Liver (tissue), 8 donors: ENCODE measurements at regions not wholly inside any gene's neighbourhood (a gene's known extent, or its start where the extent isn't known, plus 50 kb on each side); places are given as distances from the start of the nearest gene placed in this dataset.
A peak's percentile ranks its signal among the peaks of the same experiment; 100 is the strongest.

Experiments
- DNase-seq: peaks from one replicate; pipeline ENCODE4 v3.0.0-alpha.2; 2017; ENCODE audit warnings: low spot score
- H3K27ac ChIP-seq, 2 donors: one replicate each; pipeline ENCODE4 v1.7.0; 2013; ENCODE audit warnings: inconsistent platforms in 2 of 2, low read length in 2 of 2, control low read depth in 1 of 2, low read depth in 1 of 2, mild to moderate bottlenecking in 1 of 2
- H3K27me3 ChIP-seq, 4 donors: one replicate each; pipeline versions ENCODE4 v1.6.1 to v1.7.0; 2013; ENCODE audit warnings: low read length in 3 of 4, inconsistent platforms in 1 of 4, mild to moderate bottlenecking in 1 of 4, moderate library complexity in 1 of 4; ENCODE audit not compliant: control insufficient read depth in 4 of 4, insufficient read depth in 4 of 4
- H3K36me3 ChIP-seq, 4 donors: one replicate each; pipeline versions ENCODE4 v1.6.1 to v1.7.0; 2013; ENCODE audit warnings: low read length in 3 of 4, mild to moderate bottlenecking in 3 of 4, low read depth in 1 of 4, moderate library complexity in 1 of 4; ENCODE audit not compliant: control insufficient read depth in 4 of 4, insufficient read depth in 3 of 4
- H3K4me1 ChIP-seq, 4 donors: one replicate each; pipeline versions ENCODE4 v1.6.1 to v1.7.0; 2013; ENCODE audit warnings: low read length in 3 of 4, mild to moderate bottlenecking in 3 of 4, moderate library complexity in 1 of 4; ENCODE audit not compliant: control insufficient read depth in 4 of 4, insufficient read depth in 4 of 4
- H3K4me3 ChIP-seq, 3 donors: one replicate each; pipeline versions ENCODE4 v1.6.1 to v1.7.0; 2013; ENCODE audit warnings: low read length in 3 of 3, control low read depth in 1 of 3, low read depth in 1 of 3, mild to moderate bottlenecking in 1 of 3
- H3K9ac ChIP-seq, 2 donors: one replicate each; pipeline ENCODE4 v1.7.0; 2013; ENCODE audit warnings: low read length in 2 of 2, mild to moderate bottlenecking in 2 of 2, moderate library complexity in 2 of 2, control low read depth in 1 of 2, low read depth in 1 of 2
- H3K9me3 ChIP-seq, 4 donors: one replicate each; pipeline versions ENCODE4 v1.6.1 to v1.7.0; 2013; ENCODE audit warnings: low read length in 3 of 4; ENCODE audit not compliant: control insufficient read depth in 4 of 4
- ATF3 ChIP-seq: IDR thresholded peaks from 2 replicates; pipeline ENCODE4 v1.6.1; 2016; ENCODE audit warnings: antibody characterized with exemption
- CTCF ChIP-seq: fragments of 150-350 bp; IDR thresholded peaks from 2 replicates; pipeline ENCODE4 v1.5.1; 2017; ENCODE audit warnings: improper control_type of control experiment, low read depth, low read length; ENCODE audit not compliant: missing input control
- EGR1 ChIP-seq, 2 donors: IDR thresholded peaks; 2 replicates each; pipeline ENCODE4 v1.6.1; 2016 to 2018; ENCODE audit warnings: antibody characterized with exemption in 2 of 2, low read depth in 2 of 2
- FOXA1 ChIP-seq: IDR thresholded peaks from 2 replicates; pipeline ENCODE4 v1.6.1; 2016; ENCODE audit warnings: antibody characterized with exemption
- FOXA2 ChIP-seq: IDR thresholded peaks from 2 replicates; pipeline ENCODE4 v1.6.1; 2016; ENCODE audit warnings: antibody characterized with exemption
- GABPA ChIP-seq, 2 donors: IDR thresholded peaks in 1 of 2; conservative IDR thresholded peaks in 1 of 2; 2 replicates each; pipeline ENCODE4 v1.6.1; 2016; ENCODE audit warnings: antibody characterized with exemption in 2 of 2, mild to moderate bottlenecking in 1 of 2, moderate library complexity in 1 of 2
- HNF4A ChIP-seq, 2 donors: conservative IDR thresholded peaks; 2 replicates each; pipeline ENCODE4 v1.6.1; 2016; ENCODE audit warnings: antibody characterized with exemption in 2 of 2, mild to moderate bottlenecking in 2 of 2
- HNF4G ChIP-seq: IDR thresholded peaks from 2 replicates; pipeline ENCODE4 v1.6.1; 2016; ENCODE audit warnings: antibody characterized with exemption
- JUND ChIP-seq, 2 donors: IDR thresholded peaks; 2 replicates each; pipeline ENCODE4 v1.6.1; 2016; ENCODE audit warnings: antibody characterized with exemption in 2 of 2
- MAX ChIP-seq: IDR thresholded peaks from 2 replicates; pipeline ENCODE4 v1.6.1; 2016; ENCODE audit warnings: antibody characterized with exemption
- NR2F2 ChIP-seq: IDR thresholded peaks from 2 replicates; pipeline ENCODE4 v1.6.1; 2016; ENCODE audit warnings: antibody characterized with exemption
- RAD21 ChIP-seq, 2 donors: IDR thresholded peaks; 2 replicates each; pipeline ENCODE4 v1.6.1; 2016; ENCODE audit warnings: antibody characterized with exemption in 2 of 2, mild to moderate bottlenecking in 2 of 2
- REST ChIP-seq: IDR thresholded peaks from 2 replicates; pipeline ENCODE4 v1.6.1; 2016; ENCODE audit warnings: antibody characterized with exemption, mild to moderate bottlenecking
- RXRA ChIP-seq, 2 donors: IDR thresholded peaks; 2 replicates each; pipeline ENCODE4 v1.6.1; 2017 to 2018; ENCODE audit warnings: antibody characterized with exemption in 2 of 2, mild to moderate bottlenecking in 1 of 2
- SP1 ChIP-seq: IDR thresholded peaks from 2 replicates; pipeline ENCODE4 v1.6.1; 2018; ENCODE audit warnings: antibody characterized with exemption, mild to moderate bottlenecking
- TAF1 ChIP-seq: conservative IDR thresholded peaks from 2 replicates; pipeline ENCODE4 v1.6.1; 2016; ENCODE audit warnings: antibody characterized with exemption, mild to moderate bottlenecking
- YY1 ChIP-seq: IDR thresholded peaks from 2 replicates; pipeline ENCODE4 v1.6.1; 2016; ENCODE audit warnings: antibody characterized with exemption, mild to moderate bottlenecking
- ZBTB33 ChIP-seq: IDR thresholded peaks from 2 replicates; pipeline ENCODE4 v1.6.1; 2016; ENCODE audit warnings: antibody characterized with exemption
- WGBS: extraction: QIAGEN DNeasy Blood & Tissue Kit; methylation state at CpG from one replicate; pipeline ENCODE4 v1.1.7; 2013; 5-methylcytosine and 5-hydroxymethylcytosine counted together
- donor health status: healthy.
- donor health status: healthy.
- donor health status: healthy.
- donor health status: healthy.
- donor health status: healthy.

- no peaks in the 10 kb centered on the region for H3K27me3 ChIP-seq
- H3K4me3 ChIP-seq: no peak overlapping the region
- H3K9ac ChIP-seq: peak overlapping the region in 1 of 2 donors; percentile 36
- peak overlapping the region in 1 of 2 donors; percentile 64 for H3K27ac ChIP-seq
- TF ChIP-seq RAD21 (IDR thresholded peaks at IDR 0.05): no peak
- no peak for TF ChIP-seq NR2F2
- no peak for TF ChIP-seq GABPA (IDR thresholded peaks at IDR 0.05 in 1 of 2, conservative IDR thresholded peaks at IDR 0.05 in 1 of 2)
- no peak for TF ChIP-seq RXRA (IDR thresholded peaks at IDR 0.05)
- no peak for TF ChIP-seq MAX
- no peak for TF ChIP-seq FOXA2
- TF ChIP-seq HNF4G: no peak
- no peak for TF ChIP-seq TAF1
- no peak for TF ChIP-seq ATF3
- no peak for TF ChIP-seq SP1
- TF ChIP-seq CTCF: no peak
- TF ChIP-seq JUND (IDR thresholded peaks at IDR 0.05): no peak
- TF ChIP-seq HNF4A (conservative IDR thresholded peaks at IDR 0.05): no peak
- TF ChIP-seq EGR1 (IDR thresholded peaks at IDR 0.05; ENCODE audit: low read depth in 2 of 2): no peak
- no peak for TF ChIP-seq FOXA1
- TF ChIP-seq REST: no peak
- no peak for TF ChIP-seq YY1
- TF ChIP-seq ZBTB33: no peak
- no peaks in the 10 kb centered on the region for H3K9me3 ChIP-seq
- H3K4me1 ChIP-seq: peaks cover 21 to 60% (median 47%) of the 10 kb centered on the region in 4 donors
- no peaks in the 10 kb centered on the region for H3K36me3 ChIP-seq
- DNase-seq: no peak
- WGBS: 39% methylated on average over 6 of the region's 6 CpGs
Observed at GRCh38 chr16:85536073-85536410, 77.1 kb upstream of the GSE1 start.
